K562 (cell line): ENCODE measurements at regions not wholly inside any gene's neighbourhood (a gene's known extent, or its start where the extent isn't known, plus 50 kb on each side); places are given as distances from the start of the nearest gene placed in this dataset.

Source experiments
- ATAC-seq: fragments of 200-7000 bp; cut with Tn5 transposase; 3 replicates; pipeline ENCODE4 v1.9.1; 2020; ENCODE audit warnings: moderate library complexity
- BruUV-seq: library from RNA; stranded (reverse); fragments of 400-500 nt; replicated peaks from 2 replicates; lab custom pipeline; 2021; lab: Mats Ljungman, UMichigan
- CTCF ChIA-PET: fragments of 300-600 bp; formaldehyde crosslinking; extraction: SDS; loops from one replicate; lab custom pipeline; 2021; ENCODE audit warnings: low intra/inter-chr PET ratio; lab: Yijun Ruan, JAX
- POLR2A ChIA-PET: fragments of 300-600, 350-650 bp; sonication (Branson Sonifier 250); formaldehyde crosslinking; extraction: SDS; loops from one replicate; lab custom pipeline; 2021; ENCODE audit warnings: antibody characterized with exemption, inconsistent platforms; lab: Yijun Ruan, JAX
- DNase-seq, 4 experiments: peaks; one replicate each; pipeline versions ENCODE4 v3.0.0 to v3.0.0-alpha.2; 2011 to 2018; ENCODE audit warnings: low spot score in 3 of 4, mixed read lengths in 3 of 4; ENCODE audit errors: extremely low read depth in 1 of 4
- FAIRE-seq: peaks from 2 replicates; lab custom pipeline; 2011; peaks lifted over from hg19 to GRCh38; lab: Jason Lieb, UNC
- H2AFZ ChIP-seq: 2 replicates; pipeline ENCODE4 v1.6.0; 2011; ENCODE audit warnings: low read depth, low read length, control low read depth, inconsistent platforms
- H3K27ac ChIP-seq: fragments of 200-600 bp; 3 replicates; pipeline ENCODE4 v1.8.0; 2011; ENCODE audit warnings: low read depth, mild to moderate bottlenecking, control low read depth, inconsistent platforms, low read length, moderate library complexity, mixed read lengths; ENCODE audit errors: extremely low read depth
- H3K27me3 ChIP-seq, 2 experiments: fragments of 300-600 bp in 1 of 2; 2 replicates in 1 of 2; 3 replicates in 1 of 2; pipeline versions ENCODE4 v1.6.0 to v1.8.0; 2011; ENCODE audit warnings: inconsistent platforms in 2 of 2, low read length in 2 of 2, mild to moderate bottlenecking in 1 of 2, mixed read lengths in 1 of 2, moderate library complexity in 1 of 2; ENCODE audit not compliant: control insufficient read depth in 2 of 2, insufficient read depth in 2 of 2
- H3K36me3 ChIP-seq: fragments of 300-600 bp; 3 replicates; pipeline ENCODE4 v1.8.0; 2011; ENCODE audit warnings: mild to moderate bottlenecking, low read length, inconsistent platforms; ENCODE audit not compliant: control insufficient read depth, insufficient read depth
- H3K4me1 ChIP-seq, 2 experiments: fragments of 200-600 bp in 1 of 2; replicated peaks in 1 of 2; 2 replicates in 1 of 2; 3 replicates in 1 of 2; pipeline versions ENCODE4 v1.5.1 to v1.8.0; 2011; ENCODE audit warnings: inconsistent platforms in 2 of 2, low read length in 2 of 2, mild to moderate bottlenecking in 1 of 2, mixed read lengths in 1 of 2, moderate library complexity in 1 of 2; ENCODE audit not compliant: control insufficient read depth in 2 of 2, insufficient read depth in 2 of 2
- H3K4me2 ChIP-seq: 2 replicates; pipeline ENCODE4 v1.6.1; 2011; ENCODE audit warnings: low read length, control low read depth, inconsistent platforms, mixed read lengths; ENCODE audit not compliant: insufficient read depth
- H3K4me3 ChIP-seq: fragments of 200-600 bp; sonication (generic), shearing (Covaris generic); 2 replicates; pipeline ENCODE4 v1.5.1; 2016; ENCODE audit warnings: control low read depth, inconsistent platforms
- H3K79me2 ChIP-seq: fragments of 200-600 bp; 3 replicates; pipeline ENCODE4 v1.8.0; 2011; ENCODE audit warnings: low read length, inconsistent platforms; ENCODE audit not compliant: control insufficient read depth, insufficient read depth
- H3K9ac ChIP-seq, 2 experiments: 2 replicates each; pipeline versions ENCODE4 v1.6.0 to v1.6.1; 2011; ENCODE audit warnings: low read depth in 2 of 2, low read length in 2 of 2, control low read depth in 1 of 2, inconsistent platforms in 1 of 2, mild to moderate bottlenecking in 1 of 2, mixed read lengths in 1 of 2; ENCODE audit not compliant: insufficient read depth in 1 of 2
- H3K9me1 ChIP-seq: one replicate; pipeline ENCODE4 v1.6.0; 2011; ENCODE audit warnings: inconsistent platforms, mild to moderate bottlenecking, low read length, moderate library complexity; ENCODE audit not compliant: control insufficient read depth, insufficient read depth
- H3K9me3 ChIP-seq: replicated peaks from 2 replicates; pipeline ENCODE4 v1.5.1; 2011; ENCODE audit warnings: low read depth, low read length, inconsistent platforms; ENCODE audit not compliant: control insufficient read depth, insufficient read depth
- H4K20me1 ChIP-seq: replicated peaks from 2 replicates; pipeline ENCODE4 v1.6.1; 2011; ENCODE audit warnings: low read length, inconsistent platforms, mixed read lengths; ENCODE audit not compliant: control insufficient read depth, insufficient read depth
- FOXK2 ChIP-seq, 2 experiments: fragments of 450-650 bp; IDR thresholded peaks in 1 of 2; conservative IDR thresholded peaks in 1 of 2; 2 replicates each; pipeline ENCODE4 v1.6.1; 2016; ENCODE audit warnings: low read depth in 2 of 2, mild to moderate bottlenecking in 1 of 2
- MCM3 ChIP-seq: fragments of 450-650 bp; IDR thresholded peaks from 2 replicates; pipeline ENCODE4 v1.6.1; 2016
- MTA3 ChIP-seq: fragments of 450-650 bp; formaldehyde crosslinking; IDR thresholded peaks from 2 replicates; pipeline ENCODE4 v1.6.1; 2017; ENCODE audit warnings: mild to moderate bottlenecking, borderline replicate concordance
- NELFE ChIP-seq: IDR thresholded peaks from 2 replicates; pipeline ENCODE4 v1.6.1; 2011; ENCODE audit warnings: mild to moderate bottlenecking; ENCODE audit not compliant: insufficient read depth, insufficient read length
- SIN3A ChIP-seq, 2 experiments: fragments of 150-350 bp in 1 of 2; IDR thresholded peaks; 2 replicates each; pipeline ENCODE4 v1.6.1; 2011 to 2016; ENCODE audit warnings: borderline replicate concordance in 2 of 2, low read depth in 2 of 2, low read length in 2 of 2, mild to moderate bottlenecking in 2 of 2, moderate library complexity in 2 of 2; ENCODE audit not compliant: control insufficient read depth in 1 of 2
- U2AF1 ChIP-seq: fragments of 200-400 bp; formaldehyde crosslinking; optimal IDR thresholded peaks from 2 replicates; pipeline ENCODE3; 2017; ENCODE audit warnings: mild to moderate bottlenecking, low read depth, low read length, moderate library complexity
- YBX1 ChIP-seq: fragments of 450-650 bp; IDR thresholded peaks from 2 replicates; pipeline ENCODE4 v1.7.1; 2016; ENCODE audit warnings: mild to moderate bottlenecking
- ZBTB7A ChIP-seq: IDR thresholded peaks from 2 replicates; pipeline ENCODE4 v1.6.1; 2011; ENCODE audit warnings: low read depth, mild to moderate bottlenecking, low read length, moderate library complexity, borderline replicate concordance; ENCODE audit not compliant: control insufficient read depth
- ZNF134 ChIP-seq: fragments of 250-450 bp; sonication (Bioruptor Pico); conservative IDR thresholded peaks from 2 replicates; pipeline ENCODE4 v1.4.0; 2020
- WGBS: fragments of 100-300 bp; shearing (Covaris generic); methylation state at CpG from one replicate; pipeline ENCODE4 v1.1.6; 2016; ENCODE audit warnings: low coverage, mixed read lengths; ENCODE audit not compliant: insufficient coverage; ENCODE audit errors: missing lambda C conversion rate; 5-methylcytosine and 5-hydroxymethylcytosine counted together
- in situ Hi-C: fragments of 300-500 bp; cut with MboI; formaldehyde crosslinking; loops from 4 replicates; pipeline ENCODE4 v1.15.0; 2018; ENCODE audit warnings: inconsistent platforms, mixed read lengths
- intact Hi-C: fragments of 100-400 bp; cut with micrococcal nuclease; formaldehyde crosslinking; loops from 2 replicates; pipeline ENCODE4 v1.14.2; 2022
- TF ChIP-seq, protein P1 (sequence below): fragments of 450-650 bp; IDR thresholded peaks from 2 replicates; pipeline ENCODE4 v1.6.1; 2017; ENCODE audit warnings: antibody characterized with exemption, mild to moderate bottlenecking
- TF ChIP-seq, protein P2 (sequence below): fragments of 250-450 bp; sonication (Bioruptor Pico); IDR thresholded peaks from 2 replicates; pipeline ENCODE4 v1.4.0; 2020
- TF ChIP-seq, protein P3 (sequence below): fragments of 250-450 bp; sonication (Bioruptor Pico); IDR thresholded peaks from 2 replicates; pipeline ENCODE4 v1.4.0; 2020; ENCODE audit warnings: mild to moderate bottlenecking, moderate library complexity

DNA sequence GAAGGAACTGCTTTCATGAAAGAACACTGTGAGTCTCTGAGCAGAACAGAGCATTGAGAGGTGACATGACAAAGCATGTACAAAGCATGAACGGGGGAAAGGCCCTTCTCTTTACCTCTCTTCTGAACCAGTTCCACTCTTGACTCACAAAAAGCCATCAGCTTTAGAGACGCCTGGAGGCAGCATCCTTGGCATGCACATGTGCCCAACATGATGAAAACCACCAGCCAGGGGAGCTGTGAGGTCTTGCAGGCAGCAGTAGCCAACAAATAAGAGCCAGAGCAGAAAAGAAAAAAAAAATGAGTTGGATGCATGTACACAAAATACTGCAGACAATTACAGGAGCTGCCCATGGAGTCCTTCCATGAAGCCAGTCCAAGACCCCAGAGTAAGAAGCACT, 95.5 kb upstream of the AGAP1 start:
- no peak for DNase-seq
- no peaks in the 10 kb centered on the region; a peak in 2 of 5 replicates for H3K4me1 ChIP-seq
- FAIRE-seq, result no peak
- no peak overlapping the region for H2AFZ ChIP-seq
- no peak overlapping the region for H3K27ac ChIP-seq
- no peak overlapping the region for H3K4me2 ChIP-seq
- intact Hi-C loops (no loop called here), in situ Hi-C loops (no loop called here)
- H3K9ac ChIP-seq, result no peak overlapping the region
- no peaks in the 10 kb centered on the region for H3K9me1 ChIP-seq
- H3K27me3 ChIP-seq, result peaks cover 2 to 5% of the 10 kb centered on the region in 2 experiments; a peak in 2 of 5 replicates
- no peaks in the 10 kb centered on the region for H3K79me2 ChIP-seq
- no peaks in the 10 kb centered on the region for H3K36me3 ChIP-seq
- no peak overlapping the region for H3K4me3 ChIP-seq
- ATAC-seq, result no peak
- no peaks in the 10 kb centered on the region for H3K9me3 ChIP-seq
- CTCF ChIA-PET, result no interaction called here
- BruUV-seq, result no TSS peak
- 0% methylated on average over 1 of the region's 2 CpGs for WGBS
- H4K20me1 ChIP-seq, result no peaks in the 10 kb centered on the region
- POLR2A ChIA-PET, result no interaction called here
- TF ChIP-seq SIN3A (IDR thresholded peaks at IDR 0.05; ENCODE audit: borderline replicate concordance in 2 of 2, control insufficient read depth in 1 of 2, low read depth in 2 of 2, low read length in 2 of 2) (no peak), ZNF134 (CRISPR knock-in tag) (no peak), U2AF1 (no peak), MTA3 (no peak), MCM3 (no peak), NELFE (no peak), YBX1 (no peak), FOXK2 (conservative IDR thresholded peaks at IDR 0.05 in 1 of 2, IDR thresholded peaks at IDR 0.05 in 1 of 2; ENCODE audit: low read depth in 2 of 2) (no peak), ZBTB7A (no peak)
- TF ChIP-seq, protein P1, sequence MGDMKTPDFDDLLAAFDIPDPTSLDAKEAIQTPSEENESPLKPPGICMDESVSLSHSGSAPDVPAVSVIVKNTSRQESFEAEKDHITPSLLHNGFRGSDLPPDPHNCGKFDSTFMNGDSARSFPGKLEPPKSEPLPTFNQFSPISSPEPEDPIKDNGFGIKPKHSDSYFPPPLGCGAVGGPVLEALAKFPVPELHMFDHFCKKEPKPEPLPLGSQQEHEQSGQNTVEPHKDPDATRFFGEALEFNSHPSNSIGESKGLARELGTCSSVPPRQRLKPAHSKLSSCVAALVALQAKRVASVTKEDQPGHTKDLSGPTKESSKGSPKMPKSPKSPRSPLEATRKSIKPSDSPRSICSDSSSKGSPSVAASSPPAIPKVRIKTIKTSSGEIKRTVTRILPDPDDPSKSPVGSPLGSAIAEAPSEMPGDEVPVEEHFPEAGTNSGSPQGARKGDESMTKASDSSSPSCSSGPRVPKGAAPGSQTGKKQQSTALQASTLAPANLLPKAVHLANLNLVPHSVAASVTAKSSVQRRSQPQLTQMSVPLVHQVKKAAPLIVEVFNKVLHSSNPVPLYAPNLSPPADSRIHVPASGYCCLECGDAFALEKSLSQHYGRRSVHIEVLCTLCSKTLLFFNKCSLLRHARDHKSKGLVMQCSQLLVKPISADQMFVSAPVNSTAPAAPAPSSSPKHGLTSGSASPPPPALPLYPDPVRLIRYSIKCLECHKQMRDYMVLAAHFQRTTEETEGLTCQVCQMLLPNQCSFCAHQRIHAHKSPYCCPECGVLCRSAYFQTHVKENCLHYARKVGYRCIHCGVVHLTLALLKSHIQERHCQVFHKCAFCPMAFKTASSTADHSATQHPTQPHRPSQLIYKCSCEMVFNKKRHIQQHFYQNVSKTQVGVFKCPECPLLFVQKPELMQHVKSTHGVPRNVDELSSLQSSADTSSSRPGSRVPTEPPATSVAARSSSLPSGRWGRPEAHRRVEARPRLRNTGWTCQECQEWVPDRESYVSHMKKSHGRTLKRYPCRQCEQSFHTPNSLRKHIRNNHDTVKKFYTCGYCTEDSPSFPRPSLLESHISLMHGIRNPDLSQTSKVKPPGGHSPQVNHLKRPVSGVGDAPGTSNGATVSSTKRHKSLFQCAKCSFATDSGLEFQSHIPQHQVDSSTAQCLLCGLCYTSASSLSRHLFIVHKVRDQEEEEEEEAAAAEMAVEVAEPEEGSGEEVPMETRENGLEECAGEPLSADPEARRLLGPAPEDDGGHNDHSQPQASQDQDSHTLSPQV, result no peak
- TF ChIP-seq, protein P2, sequence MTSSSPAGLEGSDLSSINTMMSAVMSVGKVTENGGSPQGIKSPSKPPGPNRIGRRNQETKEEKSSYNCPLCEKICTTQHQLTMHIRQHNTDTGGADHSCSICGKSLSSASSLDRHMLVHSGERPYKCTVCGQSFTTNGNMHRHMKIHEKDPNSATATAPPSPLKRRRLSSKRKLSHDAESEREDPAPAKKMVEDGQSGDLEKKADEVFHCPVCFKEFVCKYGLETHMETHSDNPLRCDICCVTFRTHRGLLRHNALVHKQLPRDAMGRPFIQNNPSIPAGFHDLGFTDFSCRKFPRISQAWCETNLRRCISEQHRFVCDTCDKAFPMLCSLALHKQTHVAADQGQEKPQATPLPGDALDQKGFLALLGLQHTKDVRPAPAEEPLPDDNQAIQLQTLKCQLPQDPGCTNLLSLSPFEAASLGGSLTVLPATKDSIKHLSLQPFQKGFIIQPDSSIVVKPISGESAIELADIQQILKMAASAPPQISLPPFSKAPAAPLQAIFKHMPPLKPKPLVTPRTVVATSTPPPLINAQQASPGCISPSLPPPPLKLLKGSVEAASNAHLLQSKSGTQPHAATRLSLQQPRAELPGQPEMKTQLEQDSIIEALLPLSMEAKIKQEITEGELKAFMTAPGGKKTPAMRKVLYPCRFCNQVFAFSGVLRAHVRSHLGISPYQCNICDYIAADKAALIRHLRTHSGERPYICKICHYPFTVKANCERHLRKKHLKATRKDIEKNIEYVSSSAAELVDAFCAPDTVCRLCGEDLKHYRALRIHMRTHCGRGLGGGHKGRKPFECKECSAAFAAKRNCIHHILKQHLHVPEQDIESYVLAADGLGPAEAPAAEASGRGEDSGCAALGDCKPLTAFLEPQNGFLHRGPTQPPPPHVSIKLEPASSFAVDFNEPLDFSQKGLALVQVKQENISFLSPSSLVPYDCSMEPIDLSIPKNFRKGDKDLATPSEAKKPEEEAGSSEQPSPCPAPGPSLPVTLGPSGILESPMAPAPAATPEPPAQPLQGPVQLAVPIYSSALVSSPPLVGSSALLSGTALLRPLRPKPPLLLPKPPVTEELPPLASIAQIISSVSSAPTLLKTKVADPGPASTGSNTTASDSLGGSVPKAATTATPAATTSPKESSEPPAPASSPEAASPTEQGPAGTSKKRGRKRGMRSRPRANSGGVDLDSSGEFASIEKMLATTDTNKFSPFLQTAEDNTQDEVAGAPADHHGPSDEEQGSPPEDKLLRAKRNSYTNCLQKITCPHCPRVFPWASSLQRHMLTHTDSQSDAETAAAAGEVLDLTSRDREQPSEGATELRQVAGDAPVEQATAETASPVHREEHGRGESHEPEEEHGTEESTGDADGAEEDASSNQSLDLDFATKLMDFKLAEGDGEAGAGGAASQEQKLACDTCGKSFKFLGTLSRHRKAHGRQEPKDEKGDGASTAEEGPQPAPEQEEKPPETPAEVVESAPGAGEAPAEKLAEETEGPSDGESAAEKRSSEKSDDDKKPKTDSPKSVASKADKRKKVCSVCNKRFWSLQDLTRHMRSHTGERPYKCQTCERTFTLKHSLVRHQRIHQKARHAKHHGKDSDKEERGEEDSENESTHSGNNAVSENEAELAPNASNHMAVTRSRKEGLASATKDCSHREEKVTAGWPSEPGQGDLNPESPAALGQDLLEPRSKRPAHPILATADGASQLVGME (CRISPR knock-in tag), result no peak
- TF ChIP-seq, protein P3, sequence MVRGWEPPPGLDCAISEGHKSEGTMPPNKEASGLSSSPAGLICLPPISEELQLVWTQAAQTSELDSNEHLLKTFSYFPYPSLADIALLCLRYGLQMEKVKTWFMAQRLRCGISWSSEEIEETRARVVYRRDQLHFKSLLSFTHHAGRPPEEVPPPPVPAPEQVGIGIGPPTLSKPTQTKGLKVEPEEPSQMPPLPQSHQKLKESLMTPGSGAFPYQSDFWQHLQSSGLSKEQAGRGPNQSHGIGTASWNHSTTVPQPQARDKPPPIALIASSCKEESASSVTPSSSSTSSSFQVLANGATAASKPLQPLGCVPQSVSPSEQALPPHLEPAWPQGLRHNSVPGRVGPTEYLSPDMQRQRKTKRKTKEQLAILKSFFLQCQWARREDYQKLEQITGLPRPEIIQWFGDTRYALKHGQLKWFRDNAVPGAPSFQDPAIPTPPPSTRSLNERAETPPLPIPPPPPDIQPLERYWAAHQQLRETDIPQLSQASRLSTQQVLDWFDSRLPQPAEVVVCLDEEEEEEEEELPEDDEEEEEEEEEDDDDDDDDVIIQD, result no peak
